HEK293 (cell line): ENCODE measurements at regions not wholly inside any gene's neighbourhood (a gene's known extent, or its start where the extent isn't known, plus 50 kb on each side); places are given as distances from the start of the nearest gene placed in this dataset.

Experiments used
- CTCF ChIP-seq: fragments of 450-650 bp; formaldehyde crosslinking; IDR thresholded peaks from 2 replicates; pipeline ENCODE4 v1.5.1; 2016; ENCODE audit warnings: missing biosample characterization, missing genetic modification characterization
- KLF10 ChIP-seq: fragments of 450-650 bp; IDR thresholded peaks from 2 replicates; pipeline ENCODE4 v1.5.1; 2018; ENCODE audit warnings: missing biosample characterization, mild to moderate bottlenecking, missing genetic modification characterization
- ZBTB48 ChIP-seq: fragments of 450-650 bp; formaldehyde crosslinking; IDR thresholded peaks from 2 replicates; pipeline ENCODE4 v1.5.1; 2016; ENCODE audit warnings: missing biosample characterization, missing genetic modification characterization
- ZNF221 ChIP-seq: fragments of 450-650 bp; formaldehyde crosslinking; IDR thresholded peaks from 2 replicates; pipeline ENCODE4 v1.5.1; 2017; ENCODE audit warnings: missing biosample characterization, missing genetic modification characterization, borderline replicate concordance
- ZNF248 ChIP-seq: fragments of 450-650 bp; formaldehyde crosslinking; IDR thresholded peaks from 2 replicates; pipeline ENCODE4 v1.5.1; 2017; ENCODE audit warnings: missing biosample characterization, missing genetic modification characterization
- ZNF274 ChIP-seq, 2 experiments: fragments of 200-500 bp in 1 of 2; fragments of 450-650 bp in 1 of 2; sonication (Bioruptor generic) in 1 of 2; formaldehyde crosslinking in 1 of 2; IDR thresholded peaks; 2 replicates each; pipeline versions ENCODE4 v1.5.1 to v1.6.1; 2014 to 2016; ENCODE audit warnings: borderline replicate concordance in 1 of 2, inconsistent platforms in 1 of 2, low read length in 1 of 2, missing biosample characterization in 1 of 2, missing genetic modification characterization in 1 of 2
- ZNF280D ChIP-seq: fragments of 450-650 bp; formaldehyde crosslinking; IDR thresholded peaks from 2 replicates; pipeline ENCODE4 v1.5.1; 2016; ENCODE audit warnings: missing biosample characterization, missing genetic modification characterization
- ZNF449 ChIP-seq: fragments of 450-650 bp; formaldehyde crosslinking; IDR thresholded peaks from 2 replicates; pipeline ENCODE4 v1.5.1; 2017; ENCODE audit warnings: missing biosample characterization, mild to moderate bottlenecking, missing genetic modification characterization, moderate library complexity

- no peak for TF ChIP-seq ZNF274 (IDR thresholded peaks at IDR 0.05; ENCODE audit: low read length)
- no peak for TF ChIP-seq ZNF274 (tag by site-specific recombination; IDR thresholded peaks at IDR 0.05; ENCODE audit: borderline replicate concordance)
- TF ChIP-seq ZNF280D (tag by site-specific recombination) = no peak
- no peak for TF ChIP-seq CTCF (tag by site-specific recombination)
- no peak for TF ChIP-seq ZNF449 (tag by site-specific recombination)
- TF ChIP-seq ZBTB48 (tag by site-specific recombination) = no peak
- no peak for TF ChIP-seq KLF10 (tag by site-specific recombination)
- TF ChIP-seq ZNF221 = no peak
- no peak for TF ChIP-seq ZNF248 (tag by site-specific recombination)
These were observed 235.9 kb downstream of the SHOX start for GRCh38 chrX:866441-866990.
